ENCODE measurements at regions not wholly inside any gene's neighbourhood (a gene's known extent, or its start where the extent isn't known, plus 50 kb on each side); places are given as distances from the start of the nearest gene placed in this dataset.

GRCh38 chr11:134866215-134866614 lies 454.2 kb upstream of the B3GAT1 start:
- no peak for DNase-seq (ENCODE audit: extremely low read depth, low read depth)
- no peak for TF ChIP-seq CTCF (IDR thresholded peaks at IDR 0.05; ENCODE audit: low read depth, low read length)

GRCh38 chr11:134864968-134865305 lies 452.9 kb upstream of the B3GAT1 start:
- no peak for TF ChIP-seq CTCF (IDR thresholded peaks at IDR 0.05; ENCODE audit: low read depth, low read length)
- DNase-seq (ENCODE audit: extremely low read depth, low read depth): no peak

GRCh38 chr11:134864233-134864967 lies 452.4 kb upstream of the B3GAT1 start:
- DNase-seq (ENCODE audit: extremely low read depth, low read depth): no peak
- TF ChIP-seq CTCF (IDR thresholded peaks at IDR 0.05; ENCODE audit: low read depth, low read length): no peak

- TF ChIP-seq CTCF (IDR thresholded peaks at IDR 0.05; ENCODE audit: low read depth, low read length): no peak
- no peak for DNase-seq (ENCODE audit: extremely low read depth, low read depth)
These were observed 451.3 kb upstream of the B3GAT1 start for GRCh38 chr11:134863294-134863693.

GRCh38 chr11:134862587-134863195 lies 450.6 kb upstream of the B3GAT1 start:
- no peak for DNase-seq (ENCODE audit: extremely low read depth, low read depth)
- TF ChIP-seq CTCF (IDR thresholded peaks at IDR 0.05; ENCODE audit: low read depth, low read length): no peak

GRCh38 chr11:134862105-134862502 lies 450.1 kb upstream of the B3GAT1 start:
- no peak for TF ChIP-seq CTCF (IDR thresholded peaks at IDR 0.05; ENCODE audit: low read depth, low read length)
- no peak for DNase-seq (ENCODE audit: extremely low read depth, low read depth)

GRCh38 chr11:134861490-134862104 lies 449.6 kb upstream of the B3GAT1 start:
- TF ChIP-seq CTCF (IDR thresholded peaks at IDR 0.05; ENCODE audit: low read depth, low read length): no peak
- no peak for DNase-seq (ENCODE audit: extremely low read depth, low read depth)
